Esophagus squamous epithelium (tissue), 5 donors: ENCODE measurements at regions not wholly inside any gene's neighbourhood (a gene's known extent, or its start where the extent isn't known, plus 50 kb on each side); places are given as distances from the start of the nearest gene placed in this dataset.
"Not testable (repeated sequence)": the region's sequence is repeated elsewhere in the genome, so short reads cannot be mapped to it uniquely, and the experiment has no call there.

Experiments used
- DNase-seq: peaks from one replicate; lab custom pipeline; 2025; lab: John Stamatoyannopoulos, UW
- H3K27ac ChIP-seq, 4 donors: fragments of 200-600 bp; sonication (generic); one replicate each; pipeline ENCODE4 v1.5.1; 2016 to 2019; ENCODE audit warnings: mild to moderate bottlenecking in 1 of 4
- H3K27me3 ChIP-seq, 4 donors: fragments of 200-600 bp; sonication (generic); 1 replicate in 3 of 4; 2 replicates in 1 of 4; pipeline versions ENCODE4 v1.5.1 to v1.6.0; 2017 to 2021; ENCODE audit warnings: antibody characterized with exemption in 1 of 4
- H3K36me3 ChIP-seq, 3 donors: fragments of 200-600 bp; sonication (generic); one replicate each; pipeline ENCODE4 v1.5.1; 2016 to 2019
- H3K4me1 ChIP-seq, 3 donors: fragments of 200-600 bp; sonication (generic); one replicate each; pipeline ENCODE4 v1.5.1; 2017 to 2019
- H3K4me3 ChIP-seq, 4 donors: fragments of 200-600 bp; sonication (generic); 1 replicate in 3 of 4; 2 replicates in 1 of 4; pipeline ENCODE4 v1.5.1; 2016 to 2019; ENCODE audit warnings: mild to moderate bottlenecking in 2 of 4, moderate library complexity in 1 of 4
- H3K9me3 ChIP-seq, 3 donors: fragments of 200-600 bp; sonication (generic); one replicate each; pipeline ENCODE4 v1.5.1; 2016 to 2019
- CTCF ChIP-seq, 6 experiments: fragments of 450-650 bp in 4 of 6; fragments of 200-600 bp in 2 of 6; sonication (generic) in 2 of 6; IDR thresholded peaks; one replicate each; pipeline ENCODE4 v1.5.1; 2016 to 2019; ENCODE audit warnings: antibody characterized with exemption in 6 of 6, mild to moderate bottlenecking in 4 of 6, moderate library complexity in 4 of 6
- POLR2A ChIP-seq, 4 donors: fragments of 450-650 bp; IDR thresholded peaks; one replicate each; pipeline ENCODE4 v1.6.1; 2017; ENCODE audit warnings: antibody characterized with exemption in 4 of 4, mild to moderate bottlenecking in 4 of 4, moderate library complexity in 3 of 4
- WGBS, 2 donors: methylation state at CpG; one replicate each; pipeline ENCODE4 v1.1.5; 2018; 5-methylcytosine and 5-hydroxymethylcytosine counted together
- intact Hi-C: fragments of 100-400 bp; cut with DNase I; formaldehyde crosslinking; loops from one replicate; pipeline ENCODE4 v1.15.0; 2022
- donor health status: DM: yes; HTN: yes; CAD: no.

- TF ChIP-seq CTCF (IDR thresholded peaks at IDR 0.05) (no peak), POLR2A (IDR thresholded peaks at IDR 0.05) (no peak)
- Histone ChIP-seq H3K36me3 (no peaks in the 10 kb centered on the region), H3K27ac (no peak overlapping the region), H3K9me3 (no peaks in the 10 kb centered on the region), H3K4me3 (no peak overlapping the region), H3K27me3 (no peaks in the 10 kb centered on the region), H3K4me1 (peaks cover 0 to 8% (median 0%) of the 10 kb centered on the region in 3 donors)
- 49 to 64% methylated on average over 5 of the region's 5 CpGs for WGBS, 2 donors
- DNase-seq: no peak
- intact Hi-C loops: no loop called here
Measured at GRCh38 chr22:36084717-36085116, 56.1 kb upstream of the RBFOX2 start.

GRCh38 chr22:36083056-36083455 is 54.4 kb upstream of the RBFOX2 start:
- intact Hi-C loops: no loop called here
- Histone ChIP-seq H3K27ac (no peak overlapping the region), H3K4me3 (no peak overlapping the region), H3K4me1 (peaks cover 0 to 3% (median 0%) of the 10 kb centered on the region in 3 donors), H3K27me3 (no peaks in the 10 kb centered on the region), H3K36me3 (no peaks in the 10 kb centered on the region), H3K9me3 (no peaks in the 10 kb centered on the region)
- TF ChIP-seq CTCF (IDR thresholded peaks at IDR 0.05): no peak
- WGBS, 2 donors: 84 to 100% methylated on average over 4 to 10 of the region's 10 CpGs
- DNase-seq: no peak

- intact Hi-C loops: no loop called here
- H3K9me3 ChIP-seq: no peaks in the 10 kb centered on the region
- H3K27me3 ChIP-seq: no peaks in the 10 kb centered on the region
- no peak overlapping the region for H3K4me3 ChIP-seq
- no peak for TF ChIP-seq CTCF (IDR thresholded peaks at IDR 0.05)
- TF ChIP-seq POLR2A (IDR thresholded peaks at IDR 0.05): no peak
- 74 to 87% methylated on average over 5 to 6 of the region's 6 CpGs for WGBS, 2 donors
- no peaks in the 10 kb centered on the region for H3K4me1 ChIP-seq
- H3K27ac ChIP-seq: peak overlapping the region in 2 of 4 donors; percentile 34 to 39
- H3K36me3 ChIP-seq: no peaks in the 10 kb centered on the region
- no peak for DNase-seq
Measured at GRCh38 chr22:36081023-36081431, 52.4 kb upstream of the RBFOX2 start.

- H3K9me3 ChIP-seq, DNase-seq, H3K27ac ChIP-seq, H3K4me3 ChIP-seq, H3K27me3 ChIP-seq, H3K36me3 ChIP-seq, intact Hi-C loops, H3K4me1 ChIP-seq: not testable (repeated sequence)
Measured at GRCh38 chr22:36080281-36080680, 51.7 kb upstream of the RBFOX2 start.

- Histone ChIP-seq H3K4me3 (no peak overlapping the region), H3K27ac (no peak overlapping the region), H3K27me3 (no peaks in the 10 kb centered on the region), H3K36me3 (no peaks in the 10 kb centered on the region), H3K4me1 (no peaks in the 10 kb centered on the region), H3K9me3 (no peaks in the 10 kb centered on the region)
- no peak for TF ChIP-seq POLR2A (IDR thresholded peaks at IDR 0.05)
- no peak for TF ChIP-seq CTCF (IDR thresholded peaks at IDR 0.05)
- WGBS, 2 donors: 75 to 89% methylated on average over 2 of the region's 2 CpGs
- no peak for DNase-seq
- intact Hi-C loops: no loop called here
Measured at GRCh38 chr22:36079041-36079440, 50.4 kb upstream of the RBFOX2 start.
